IMR-90 (cell line): ENCODE measurements at regions not wholly inside any gene's neighbourhood (a gene's known extent, or its start where the extent isn't known, plus 50 kb on each side); places are given as distances from the start of the nearest gene placed in this dataset.

Experiments used
- ATAC-seq: fragments of 200-7000 bp; cut with Tn5 transposase; 2 replicates; pipeline ENCODE4 v1.9.1; 2020; ENCODE audit warnings: low read depth, mild to moderate bottlenecking, moderate library complexity
- BruUV-seq: library from RNA; stranded (reverse); fragments of 400-500 nt; replicated peaks from 2 replicates; lab custom pipeline; 2021; lab: Mats Ljungman, UMichigan
- CTCF ChIA-PET: fragments of 300-600 bp; formaldehyde crosslinking; extraction: SDS; loops from one replicate; lab custom pipeline; 2021; ENCODE audit warnings: antibody characterized with exemption; lab: Yijun Ruan, JAX
- POLR2A ChIA-PET: fragments of 300-600 bp; sonication (Branson Sonifier 250); formaldehyde crosslinking; loops from one replicate; lab custom pipeline; 2022; ENCODE audit warnings: antibody characterized with exemption; ENCODE audit not compliant: unreplicated experiment; lab: Charles Lee
- DNase-seq: peaks from one replicate; pipeline ENCODE4 v3.0.0; 2013
- H2AFZ ChIP-seq: replicated peaks from 2 replicates; pipeline ENCODE3; 2013; ENCODE audit warnings: low read length, mild to moderate bottlenecking; ENCODE audit not compliant: poor library complexity
- H2AK5ac ChIP-seq: 2 replicates; pipeline ENCODE4 v1.6.1; 2013; ENCODE audit warnings: low read depth, low read length, inconsistent platforms
- H2AK9ac ChIP-seq: replicated peaks from 2 replicates; pipeline ENCODE3; 2013; ENCODE audit warnings: mild to moderate bottlenecking, low read depth, low read length, moderate library complexity; ENCODE audit not compliant: poor library complexity
- H2BK120ac ChIP-seq: 2 replicates; pipeline ENCODE4 v1.6.1; 2013; ENCODE audit warnings: low read depth, low read length, inconsistent platforms
- H2BK15ac ChIP-seq: 3 replicates; pipeline ENCODE4 v1.6.1; 2013; ENCODE audit warnings: low read depth, low read length, inconsistent platforms
- H2BK20ac ChIP-seq: 2 replicates; pipeline ENCODE4 v1.6.1; 2013; ENCODE audit warnings: low read depth, mild to moderate bottlenecking, inconsistent platforms, low read length, moderate library complexity
- H2BK5ac ChIP-seq: 2 replicates; pipeline ENCODE4 v1.6.1; 2013; ENCODE audit warnings: mild to moderate bottlenecking, low read depth, low read length, inconsistent platforms; ENCODE audit not compliant: poor library complexity, severe bottlenecking
- H3K14ac ChIP-seq: replicated peaks from 2 replicates; pipeline ENCODE4 v1.6.1; 2013; ENCODE audit warnings: low read depth, low read length, inconsistent platforms
- H3K18ac ChIP-seq: 2 replicates; pipeline ENCODE4 v1.6.1; 2013; ENCODE audit warnings: low read depth, low read length, control low read depth
- H3K23ac ChIP-seq: 2 replicates; pipeline ENCODE4 v1.6.1; 2013; ENCODE audit warnings: low read depth, low read length, inconsistent platforms
- H3K27ac ChIP-seq: 2 replicates; pipeline ENCODE4 v1.5.1; 2013; ENCODE audit warnings: mild to moderate bottlenecking, control low read depth, low read length; ENCODE audit not compliant: insufficient read depth
- H3K27me3 ChIP-seq: 2 replicates; pipeline ENCODE4 v1.6.1; 2013; ENCODE audit warnings: low read length; ENCODE audit not compliant: control insufficient read depth, insufficient read depth
- H3K36me3 ChIP-seq: 2 replicates; pipeline ENCODE4 v1.6.1; 2013; ENCODE audit warnings: low read length, mixed read lengths; ENCODE audit not compliant: control insufficient read depth, insufficient read depth
- H3K4ac ChIP-seq: 2 replicates; pipeline ENCODE4 v1.6.1; 2013; ENCODE audit warnings: low read depth, low read length, inconsistent platforms
- H3K4me1 ChIP-seq: 2 replicates; pipeline ENCODE4 v1.6.1; 2013; ENCODE audit warnings: low read length, mixed read lengths; ENCODE audit not compliant: control insufficient read depth, insufficient read depth
- H3K4me2 ChIP-seq: 2 replicates; pipeline ENCODE4 v1.6.1; 2013; ENCODE audit warnings: low read depth, mild to moderate bottlenecking, control low read depth, low read length, moderate library complexity
- H3K4me3 ChIP-seq: 2 replicates; pipeline ENCODE4 v1.5.1; 2013; ENCODE audit warnings: low read depth, mild to moderate bottlenecking, control low read depth, low read length, moderate library complexity; ENCODE audit not compliant: insufficient read depth
- H3K56ac ChIP-seq: 2 replicates; pipeline ENCODE4 v1.6.1; 2013; ENCODE audit warnings: low read length, inconsistent platforms; ENCODE audit not compliant: insufficient read depth; ENCODE audit errors: extremely low read depth
- H3K79me1 ChIP-seq, 2 experiments: 2 replicates each; pipeline ENCODE4 v1.6.1; 2013; ENCODE audit warnings: low read length in 2 of 2, inconsistent platforms in 1 of 2, low read depth in 1 of 2
- H3K9ac ChIP-seq: 2 replicates; pipeline ENCODE4 v1.6.1; 2013; ENCODE audit warnings: low read depth, low read length, control low read depth
- H3K9me1 ChIP-seq: 2 replicates; pipeline ENCODE4 v1.6.1; 2013; ENCODE audit warnings: low read length, inconsistent platforms; ENCODE audit not compliant: insufficient read depth
- H3K9me3 ChIP-seq: 2 replicates; pipeline ENCODE4 v1.6.1; 2013; ENCODE audit warnings: low read length; ENCODE audit not compliant: control insufficient read depth, insufficient read depth
- H4K20me1 ChIP-seq: 2 replicates; pipeline ENCODE4 v1.6.1; 2013; ENCODE audit warnings: low read length, inconsistent platforms; ENCODE audit not compliant: insufficient read depth
- H4K5ac ChIP-seq: 2 replicates; pipeline ENCODE4 v1.6.1; 2013; ENCODE audit warnings: mild to moderate bottlenecking, low read depth, low read length, control low read depth
- H4K8ac ChIP-seq, 2 experiments: 2 replicates each; pipeline ENCODE4 v1.6.1; 2013; ENCODE audit warnings: low read depth in 2 of 2, low read length in 2 of 2, control low read depth in 1 of 2, inconsistent platforms in 1 of 2
- H4K91ac ChIP-seq: 2 replicates; pipeline ENCODE4 v1.6.1; 2013; ENCODE audit warnings: low read depth, low read length, inconsistent platforms; ENCODE audit not compliant: insufficient read depth
- BHLHE40 ChIP-seq: fragments of 150-350 bp; IDR thresholded peaks from 2 replicates; pipeline ENCODE4 v1.6.1; 2016; ENCODE audit warnings: mild to moderate bottlenecking, low read depth, low read length
- CEBPB ChIP-seq: IDR thresholded peaks from 2 replicates; pipeline ENCODE4 v1.6.1; 2012; ENCODE audit warnings: low read depth, low read length, improper control_type of control experiment
- CHD1 ChIP-seq: IDR thresholded peaks from 2 replicates; pipeline ENCODE4 v1.6.1; 2012; ENCODE audit warnings: low read depth, low read length, improper control_type of control experiment
- ELK1 ChIP-seq: fragments of 150-350 bp; IDR thresholded peaks from 2 replicates; pipeline ENCODE4 v1.6.1; 2016; ENCODE audit warnings: low read depth, mild to moderate bottlenecking, low read length, moderate library complexity, borderline replicate concordance
- FOS ChIP-seq: fragments of 150-350 bp; IDR thresholded peaks from 2 replicates; pipeline ENCODE4 v1.6.1; 2016; ENCODE audit warnings: low read depth, low read length
- MAFK ChIP-seq: IDR thresholded peaks from 2 replicates; pipeline ENCODE4 v1.6.1; 2012; ENCODE audit warnings: low read depth, low read length, improper control_type of control experiment
- MAZ ChIP-seq: IDR thresholded peaks from 2 replicates; pipeline ENCODE4 v1.6.1; 2012; ENCODE audit warnings: low read depth, mild to moderate bottlenecking, low read length, improper control_type of control experiment, moderate library complexity, borderline replicate concordance
- MXI1 ChIP-seq: IDR thresholded peaks from 2 replicates; pipeline ENCODE4 v1.6.1; 2012; ENCODE audit warnings: low read depth, mild to moderate bottlenecking, low read length, moderate library complexity, borderline replicate concordance
- NFE2L2 ChIP-seq: fragments of 150-350 bp; IDR thresholded peaks from 2 replicates; pipeline ENCODE4 v1.6.1; 2016; ENCODE audit warnings: low read depth, mild to moderate bottlenecking, low read length
- POLR2A ChIP-seq: IDR thresholded peaks from 2 replicates; pipeline ENCODE4 v1.6.1; 2012; ENCODE audit warnings: mild to moderate bottlenecking, low read depth, low read length
- RAD21 ChIP-seq: IDR thresholded peaks from 2 replicates; pipeline ENCODE4 v1.6.1; 2012; ENCODE audit warnings: low read length, improper control_type of control experiment
- RCOR1 ChIP-seq: IDR thresholded peaks from 2 replicates; pipeline ENCODE4 v1.6.1; 2012; ENCODE audit warnings: mild to moderate bottlenecking, low read length, improper control_type of control experiment; ENCODE audit not compliant: insufficient replicate concordance
- RFX5 ChIP-seq: IDR thresholded peaks from 2 replicates; pipeline ENCODE4 v1.8.0; 2012; ENCODE audit warnings: low read depth, mild to moderate bottlenecking, low read length, moderate library complexity
- SMC3 ChIP-seq: fragments of 150-350 bp; IDR thresholded peaks from 2 replicates; pipeline ENCODE4 v1.6.1; 2016; ENCODE audit warnings: low read depth, mild to moderate bottlenecking, antibody characterized with exemption, low read length, moderate library complexity
- USF2 ChIP-seq: fragments of 150-350 bp; IDR thresholded peaks from 2 replicates; pipeline ENCODE4 v1.6.1; 2017; ENCODE audit warnings: mild to moderate bottlenecking, antibody characterized with exemption, low read length, low read depth
- WGBS, 2 experiments: methylation state at CpG; one replicate each; pipeline versions ENCODE4 v1.1.5 to v1.1.7; 2013; ENCODE audit warnings: missing lambda C conversion rate in 2 of 2; ENCODE audit not compliant: insufficient read length in 1 of 2; ENCODE audit errors: extremely low coverage in 2 of 2; 5-methylcytosine and 5-hydroxymethylcytosine counted together
- dilution Hi-C: fragments of 300-500 bp; cut with HindIII; formaldehyde crosslinking; loops from one replicate; pipeline ENCODE4 v1.14.3; 2018; ENCODE audit warnings: low sequenced_read_pairs; ENCODE audit not compliant: unreplicated experiment
- in situ Hi-C: fragments of 300-500 bp; cut with MboI; formaldehyde crosslinking; loops from 3 replicates; pipeline ENCODE4 v1.14.3; 2019; ENCODE audit warnings: low sequenced_read_pairs, inconsistent platforms, mixed read lengths
- intact Hi-C: fragments of 100-400 bp; cut with micrococcal nuclease; formaldehyde crosslinking; loops from 2 replicates; pipeline ENCODE4 v1.10.0; 2022
- TF ChIP-seq, protein P1 (sequence below): conservative IDR thresholded peaks from 2 replicates; pipeline ENCODE4 v1.5.1; 2012; ENCODE audit warnings: mild to moderate bottlenecking, low read depth, low read length, improper control_type of control experiment

DNA sequence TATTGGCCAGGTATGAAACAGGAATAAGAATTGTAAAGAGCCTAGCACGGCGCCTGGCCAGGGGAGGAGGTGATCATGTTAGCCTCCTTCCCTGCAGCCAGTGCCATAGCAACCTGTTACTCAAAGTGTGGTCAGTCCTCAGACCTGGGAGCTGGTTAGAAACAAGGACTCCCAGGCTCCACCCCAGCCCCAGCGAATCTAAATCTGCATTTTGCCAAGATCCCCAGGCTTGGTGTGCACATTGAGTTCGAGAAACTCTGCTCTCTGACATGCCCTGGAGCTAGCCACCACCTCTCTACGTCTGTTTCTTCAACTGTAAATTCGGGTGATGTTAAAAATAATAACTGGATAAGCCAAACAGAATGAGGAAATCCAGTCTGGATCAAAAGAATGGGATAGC is 56.1 kb upstream of the ALX4 start:
- Histone ChIP-seq H4K8ac (no peak overlapping the region), H4K5ac (no peak overlapping the region), H3K18ac (no peak overlapping the region), H3K23ac (no peak overlapping the region), H3K27ac (no peak overlapping the region), H3K56ac (no peak overlapping the region), H2AFZ (no peak overlapping the region), H3K9me3 (no peaks in the 10 kb centered on the region; the same call in 1 of the 2 replicates), H4K20me1 (no peaks in the 10 kb centered on the region), H3K9ac (no peak overlapping the region), H4K91ac (no peak overlapping the region), H3K9me1 (no peaks in the 10 kb centered on the region), H2AK5ac (no peak overlapping the region), H2BK5ac (no peak overlapping the region), H3K36me3 (no peaks in the 10 kb centered on the region), H3K27me3 (peaks cover 33% of the 10 kb centered on the region), H3K4ac (no peak overlapping the region), H3K4me3 (no peak overlapping the region), H3K14ac (no peak overlapping the region), H2BK120ac (no peak overlapping the region), H2BK15ac (no peak overlapping the region), H3K4me2 (no peak overlapping the region), H3K79me1 (no peaks in the 10 kb centered on the region), H2AK9ac (no peak overlapping the region), H2BK20ac (no peak overlapping the region), H3K4me1 (no peaks in the 10 kb centered on the region)
- no CpG with 5 or more reads among the region's 6 CpGs for WGBS, 2 experiments
- ATAC-seq = no peak
- TF ChIP-seq MAZ (no peak), ELK1 (no peak), CEBPB (no peak), CHD1 (no peak), NFE2L2 (no peak), SMC3 (no peak), POLR2A (no peak), RAD21 (no peak), USF2 (no peak), MXI1 (no peak), RFX5 (no peak), MAFK (no peak), FOS (no peak), RCOR1 (no peak), BHLHE40 (no peak)
- TF ChIP-seq, protein P1, sequence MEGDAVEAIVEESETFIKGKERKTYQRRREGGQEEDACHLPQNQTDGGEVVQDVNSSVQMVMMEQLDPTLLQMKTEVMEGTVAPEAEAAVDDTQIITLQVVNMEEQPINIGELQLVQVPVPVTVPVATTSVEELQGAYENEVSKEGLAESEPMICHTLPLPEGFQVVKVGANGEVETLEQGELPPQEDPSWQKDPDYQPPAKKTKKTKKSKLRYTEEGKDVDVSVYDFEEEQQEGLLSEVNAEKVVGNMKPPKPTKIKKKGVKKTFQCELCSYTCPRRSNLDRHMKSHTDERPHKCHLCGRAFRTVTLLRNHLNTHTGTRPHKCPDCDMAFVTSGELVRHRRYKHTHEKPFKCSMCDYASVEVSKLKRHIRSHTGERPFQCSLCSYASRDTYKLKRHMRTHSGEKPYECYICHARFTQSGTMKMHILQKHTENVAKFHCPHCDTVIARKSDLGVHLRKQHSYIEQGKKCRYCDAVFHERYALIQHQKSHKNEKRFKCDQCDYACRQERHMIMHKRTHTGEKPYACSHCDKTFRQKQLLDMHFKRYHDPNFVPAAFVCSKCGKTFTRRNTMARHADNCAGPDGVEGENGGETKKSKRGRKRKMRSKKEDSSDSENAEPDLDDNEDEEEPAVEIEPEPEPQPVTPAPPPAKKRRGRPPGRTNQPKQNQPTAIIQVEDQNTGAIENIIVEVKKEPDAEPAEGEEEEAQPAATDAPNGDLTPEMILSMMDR = no peak
- dilution Hi-C loops = no loop called here
- BruUV-seq = no TSS peak
- no peak for DNase-seq
- CTCF ChIA-PET = no interaction called here
- POLR2A ChIA-PET = no interaction called here
- intact Hi-C loops = no loop called here
- in situ Hi-C loops = no loop called here
